IMR-90 (cell line): ENCODE measurements at regions not wholly inside any gene's neighbourhood (a gene's known extent, or its start where the extent isn't known, plus 50 kb on each side); places are given as distances from the start of the nearest gene placed in this dataset.

Source experiments
- ATAC-seq: fragments of 200-7000 bp; cut with Tn5 transposase; 2 replicates; pipeline ENCODE4 v1.9.1; 2020; ENCODE audit warnings: low read depth, mild to moderate bottlenecking, moderate library complexity
- BruUV-seq: library from RNA; stranded (reverse); fragments of 400-500 nt; replicated peaks from 2 replicates; lab custom pipeline; 2021; lab: Mats Ljungman, UMichigan
- CTCF ChIA-PET: fragments of 300-600 bp; formaldehyde crosslinking; extraction: SDS; loops from one replicate; lab custom pipeline; 2021; ENCODE audit warnings: antibody characterized with exemption; lab: Yijun Ruan, JAX
- POLR2A ChIA-PET: fragments of 300-600 bp; sonication (Branson Sonifier 250); formaldehyde crosslinking; loops from one replicate; lab custom pipeline; 2022; ENCODE audit warnings: antibody characterized with exemption; ENCODE audit not compliant: unreplicated experiment; lab: Charles Lee
- DNase-seq: peaks from one replicate; pipeline ENCODE4 v3.0.0; 2013
- H2AFZ ChIP-seq: replicated peaks from 2 replicates; pipeline ENCODE3; 2013; ENCODE audit warnings: low read length, mild to moderate bottlenecking; ENCODE audit not compliant: poor library complexity
- H2AK5ac ChIP-seq: 2 replicates; pipeline ENCODE4 v1.6.1; 2013; ENCODE audit warnings: low read depth, low read length, inconsistent platforms
- H2AK9ac ChIP-seq: replicated peaks from 2 replicates; pipeline ENCODE3; 2013; ENCODE audit warnings: mild to moderate bottlenecking, low read depth, low read length, moderate library complexity; ENCODE audit not compliant: poor library complexity
- H2BK120ac ChIP-seq: 2 replicates; pipeline ENCODE4 v1.6.1; 2013; ENCODE audit warnings: low read depth, low read length, inconsistent platforms
- H2BK15ac ChIP-seq: 3 replicates; pipeline ENCODE4 v1.6.1; 2013; ENCODE audit warnings: low read depth, low read length, inconsistent platforms
- H2BK20ac ChIP-seq: 2 replicates; pipeline ENCODE4 v1.6.1; 2013; ENCODE audit warnings: low read depth, mild to moderate bottlenecking, inconsistent platforms, low read length, moderate library complexity
- H2BK5ac ChIP-seq: 2 replicates; pipeline ENCODE4 v1.6.1; 2013; ENCODE audit warnings: mild to moderate bottlenecking, low read depth, low read length, inconsistent platforms; ENCODE audit not compliant: poor library complexity, severe bottlenecking
- H3K14ac ChIP-seq: replicated peaks from 2 replicates; pipeline ENCODE4 v1.6.1; 2013; ENCODE audit warnings: low read depth, low read length, inconsistent platforms
- H3K18ac ChIP-seq: 2 replicates; pipeline ENCODE4 v1.6.1; 2013; ENCODE audit warnings: low read depth, low read length, control low read depth
- H3K23ac ChIP-seq: 2 replicates; pipeline ENCODE4 v1.6.1; 2013; ENCODE audit warnings: low read depth, low read length, inconsistent platforms
- H3K27ac ChIP-seq: 2 replicates; pipeline ENCODE4 v1.5.1; 2013; ENCODE audit warnings: mild to moderate bottlenecking, control low read depth, low read length; ENCODE audit not compliant: insufficient read depth
- H3K27me3 ChIP-seq: 2 replicates; pipeline ENCODE4 v1.6.1; 2013; ENCODE audit warnings: low read length; ENCODE audit not compliant: control insufficient read depth, insufficient read depth
- H3K36me3 ChIP-seq: 2 replicates; pipeline ENCODE4 v1.6.1; 2013; ENCODE audit warnings: low read length, mixed read lengths; ENCODE audit not compliant: control insufficient read depth, insufficient read depth
- H3K4ac ChIP-seq: 2 replicates; pipeline ENCODE4 v1.6.1; 2013; ENCODE audit warnings: low read depth, low read length, inconsistent platforms
- H3K4me1 ChIP-seq: 2 replicates; pipeline ENCODE4 v1.6.1; 2013; ENCODE audit warnings: low read length, mixed read lengths; ENCODE audit not compliant: control insufficient read depth, insufficient read depth
- H3K4me2 ChIP-seq: 2 replicates; pipeline ENCODE4 v1.6.1; 2013; ENCODE audit warnings: low read depth, mild to moderate bottlenecking, control low read depth, low read length, moderate library complexity
- H3K4me3 ChIP-seq: 2 replicates; pipeline ENCODE4 v1.5.1; 2013; ENCODE audit warnings: low read depth, mild to moderate bottlenecking, control low read depth, low read length, moderate library complexity; ENCODE audit not compliant: insufficient read depth
- H3K56ac ChIP-seq: 2 replicates; pipeline ENCODE4 v1.6.1; 2013; ENCODE audit warnings: low read length, inconsistent platforms; ENCODE audit not compliant: insufficient read depth; ENCODE audit errors: extremely low read depth
- H3K79me1 ChIP-seq, 2 experiments: 2 replicates each; pipeline ENCODE4 v1.6.1; 2013; ENCODE audit warnings: low read length in 2 of 2, inconsistent platforms in 1 of 2, low read depth in 1 of 2
- H3K9ac ChIP-seq: 2 replicates; pipeline ENCODE4 v1.6.1; 2013; ENCODE audit warnings: low read depth, low read length, control low read depth
- H3K9me1 ChIP-seq: 2 replicates; pipeline ENCODE4 v1.6.1; 2013; ENCODE audit warnings: low read length, inconsistent platforms; ENCODE audit not compliant: insufficient read depth
- H3K9me3 ChIP-seq: 2 replicates; pipeline ENCODE4 v1.6.1; 2013; ENCODE audit warnings: low read length; ENCODE audit not compliant: control insufficient read depth, insufficient read depth
- H4K20me1 ChIP-seq: 2 replicates; pipeline ENCODE4 v1.6.1; 2013; ENCODE audit warnings: low read length, inconsistent platforms; ENCODE audit not compliant: insufficient read depth
- H4K5ac ChIP-seq: 2 replicates; pipeline ENCODE4 v1.6.1; 2013; ENCODE audit warnings: mild to moderate bottlenecking, low read depth, low read length, control low read depth
- H4K8ac ChIP-seq, 2 experiments: 2 replicates each; pipeline ENCODE4 v1.6.1; 2013; ENCODE audit warnings: low read depth in 2 of 2, low read length in 2 of 2, control low read depth in 1 of 2, inconsistent platforms in 1 of 2
- H4K91ac ChIP-seq: 2 replicates; pipeline ENCODE4 v1.6.1; 2013; ENCODE audit warnings: low read depth, low read length, inconsistent platforms; ENCODE audit not compliant: insufficient read depth
- CEBPB ChIP-seq: IDR thresholded peaks from 2 replicates; pipeline ENCODE4 v1.6.1; 2012; ENCODE audit warnings: low read depth, low read length, improper control_type of control experiment
- CTCF ChIP-seq: conservative IDR thresholded peaks from 2 replicates; pipeline ENCODE4 v1.5.1; 2012; ENCODE audit warnings: mild to moderate bottlenecking, low read depth, low read length, improper control_type of control experiment
- MAZ ChIP-seq: IDR thresholded peaks from 2 replicates; pipeline ENCODE4 v1.6.1; 2012; ENCODE audit warnings: low read depth, mild to moderate bottlenecking, low read length, improper control_type of control experiment, moderate library complexity, borderline replicate concordance
- MXI1 ChIP-seq: IDR thresholded peaks from 2 replicates; pipeline ENCODE4 v1.6.1; 2012; ENCODE audit warnings: low read depth, mild to moderate bottlenecking, low read length, moderate library complexity, borderline replicate concordance
- NFE2L2 ChIP-seq: fragments of 150-350 bp; IDR thresholded peaks from 2 replicates; pipeline ENCODE4 v1.6.1; 2016; ENCODE audit warnings: low read depth, mild to moderate bottlenecking, low read length
- RCOR1 ChIP-seq: IDR thresholded peaks from 2 replicates; pipeline ENCODE4 v1.6.1; 2012; ENCODE audit warnings: mild to moderate bottlenecking, low read length, improper control_type of control experiment; ENCODE audit not compliant: insufficient replicate concordance
- WGBS, 2 experiments: methylation state at CpG; one replicate each; pipeline versions ENCODE4 v1.1.5 to v1.1.7; 2013; ENCODE audit warnings: missing lambda C conversion rate in 2 of 2; ENCODE audit not compliant: insufficient read length in 1 of 2; ENCODE audit errors: extremely low coverage in 2 of 2; 5-methylcytosine and 5-hydroxymethylcytosine counted together
- dilution Hi-C: fragments of 300-500 bp; cut with HindIII; formaldehyde crosslinking; loops from one replicate; pipeline ENCODE4 v1.14.3; 2018; ENCODE audit warnings: low sequenced_read_pairs; ENCODE audit not compliant: unreplicated experiment
- in situ Hi-C: fragments of 300-500 bp; cut with MboI; formaldehyde crosslinking; loops from 3 replicates; pipeline ENCODE4 v1.14.3; 2019; ENCODE audit warnings: low sequenced_read_pairs, inconsistent platforms, mixed read lengths
- intact Hi-C: fragments of 100-400 bp; cut with micrococcal nuclease; formaldehyde crosslinking; loops from 2 replicates; pipeline ENCODE4 v1.10.0; 2022

- no TSS peak for BruUV-seq
- ATAC-seq (no peak), DNase-seq (no peak)
- Histone ChIP-seq H3K4me1 (peaks cover 3% of the 10 kb centered on the region; the same call in 1 of the 2 replicates), H3K18ac (no peak overlapping the region), H2BK20ac (no peak overlapping the region), H2BK5ac (no peak overlapping the region), H3K9ac (no peak overlapping the region), H3K27ac (no peak overlapping the region), H2BK120ac (no peak overlapping the region), H3K36me3 (no peaks in the 10 kb centered on the region), H3K4me3 (no peak overlapping the region), H3K79me1 (no peaks in the 10 kb centered on the region), H4K91ac (no peak overlapping the region), H4K8ac (no peak overlapping the region), H4K5ac (no peak overlapping the region), H2BK15ac (no peak overlapping the region), H2AK5ac (no peak overlapping the region), H3K23ac (no peak overlapping the region), H3K4me2 (no peak overlapping the region), H3K27me3 (peaks cover 32% of the 10 kb centered on the region), H3K56ac (no peak overlapping the region), H3K4ac (no peak overlapping the region), H3K9me3 (no peaks in the 10 kb centered on the region), H3K14ac (no peak overlapping the region), H3K9me1 (0 out of 2 replicates have a peak, but pooled peaks cover 3% of the 10 kb centered on the region), H4K20me1 (no peaks in the 10 kb centered on the region), H2AK9ac (no peak overlapping the region), H2AFZ (no peak overlapping the region)
- intact Hi-C loops (no loop called here), in situ Hi-C loops (no loop called here), dilution Hi-C loops (no loop called here)
- WGBS, 2 experiments, result 60% methylated on average over 1 of the region's 1 CpG; no CpG with 5 or more reads in 1 of the 2 experiments
- no peak for TF ChIP-seq CTCF
- TF ChIP-seq NFE2L2, result no peak
- no peak for TF ChIP-seq CEBPB
- TF ChIP-seq RCOR1, result no peak
- TF ChIP-seq MXI1, result no peak
- no peak for TF ChIP-seq MAZ
- ChIA-PET CTCF (no interaction called here), POLR2A (no interaction called here)
Measured at GRCh38 chr12:53843545-53843944, 91.8 kb upstream of the CISTR start.
